ENCODE measurements at regions not wholly inside any gene's neighbourhood (a gene's known extent, or its start where the extent isn't known, plus 50 kb on each side); places are given as distances from the start of the nearest gene placed in this dataset.

- no peak for DNase-seq (ENCODE audit: extremely low read depth in 1 of 11, low read depth in 9 of 11, low spot score in 4 of 11)
Measured at GRCh38 chr20:57053067-57053466, 213.4 kb downstream of the BMP7 start.

- no peak for DNase-seq (ENCODE audit: extremely low read depth in 1 of 11, low read depth in 9 of 11, low spot score in 4 of 11)
Measured at GRCh38 chr20:57053793-57054552, 212.5 kb downstream of the BMP7 start.

- no peak for DNase-seq (ENCODE audit: extremely low read depth in 1 of 11, low read depth in 9 of 11, low spot score in 4 of 11)
Measured at GRCh38 chr20:57055345-57055744, 211.1 kb downstream of the BMP7 start.

GRCh38 chr20:57056651-57057050 is 209.8 kb downstream of the BMP7 start:
- no peak for DNase-seq (ENCODE audit: extremely low read depth in 1 of 11, low read depth in 9 of 11, low spot score in 4 of 11)

- no peak for DNase-seq (ENCODE audit: extremely low read depth in 1 of 11, low read depth in 9 of 11, low spot score in 4 of 11)
Measured at GRCh38 chr20:57059055-57059596, 207.3 kb downstream of the BMP7 start.

GRCh38 chr20:57060407-57061050 is 205.9 kb downstream of the BMP7 start:
- no peak for DNase-seq (ENCODE audit: extremely low read depth in 1 of 11, low read depth in 9 of 11, low spot score in 4 of 11)

GRCh38 chr20:57061051-57061900 is 205.2 kb downstream of the BMP7 start:
- DNase-seq (ENCODE audit: extremely low read depth in 1 of 11, low read depth in 9 of 11, low spot score in 4 of 11): peak in 7 of 11 donors; percentile 21 to 54 (median 34)

- no peak for DNase-seq (ENCODE audit: extremely low read depth in 1 of 11, low read depth in 9 of 11, low spot score in 4 of 11)
Measured at GRCh38 chr20:57062241-57062640, 204.2 kb downstream of the BMP7 start.

- no peak for DNase-seq (ENCODE audit: extremely low read depth in 1 of 11, low read depth in 9 of 11, low spot score in 4 of 11)
Measured at GRCh38 chr20:57062696-57063270, 203.7 kb downstream of the BMP7 start.

- no peak for DNase-seq (ENCODE audit: extremely low read depth in 1 of 11, low read depth in 9 of 11, low spot score in 4 of 11)
Measured at GRCh38 chr20:57064836-57065235, 201.6 kb downstream of the BMP7 start.

- DNase-seq (ENCODE audit: extremely low read depth in 1 of 11, low read depth in 9 of 11, low spot score in 4 of 11): no peak
Measured at GRCh38 chr20:57065646-57066045, 200.8 kb downstream of the BMP7 start.

GRCh38 chr20:57066126-57066900 is 200.1 kb downstream of the BMP7 start:
- DNase-seq (ENCODE audit: extremely low read depth in 1 of 11, low read depth in 9 of 11, low spot score in 4 of 11): no peak

- DNase-seq (ENCODE audit: extremely low read depth in 1 of 11, low read depth in 9 of 11, low spot score in 4 of 11): no peak
Measured at GRCh38 chr20:57069442-57069841, 197.0 kb downstream of the BMP7 start.

- DNase-seq (ENCODE audit: extremely low read depth in 1 of 11, low read depth in 9 of 11, low spot score in 4 of 11): no peak
Measured at GRCh38 chr20:57070296-57070695, 196.1 kb downstream of the BMP7 start.

GRCh38 chr20:57071283-57071731 is 195.1 kb downstream of the BMP7 start:
- DNase-seq (ENCODE audit: extremely low read depth in 1 of 11, low read depth in 9 of 11, low spot score in 4 of 11): no peak

GRCh38 chr20:57071954-57072583 is 194.4 kb downstream of the BMP7 start:
- no peak for DNase-seq (ENCODE audit: extremely low read depth in 1 of 11, low read depth in 9 of 11, low spot score in 4 of 11)

- DNase-seq (ENCODE audit: extremely low read depth in 1 of 11, low read depth in 9 of 11, low spot score in 4 of 11): no peak
Measured at GRCh38 chr20:57073402-57073801, 193.0 kb downstream of the BMP7 start.

GRCh38 chr20:57074386-57074785 is 192.1 kb downstream of the BMP7 start:
- DNase-seq (ENCODE audit: extremely low read depth in 1 of 11, low read depth in 9 of 11, low spot score in 4 of 11): no peak

Data from renal cortex interstitium (tissue), 11 donors.